H1 (cell line): ENCODE measurements at regions not wholly inside any gene's neighbourhood (a gene's known extent, or its start where the extent isn't known, plus 50 kb on each side); places are given as distances from the start of the nearest gene placed in this dataset.

Experiments used
- CHD1 ChIP-seq: IDR thresholded peaks from 2 replicates; pipeline ENCODE4 v1.6.1; 2012; ENCODE audit warnings: low read depth, low read length, improper control_type of control experiment
- EP300 ChIP-seq, 2 experiments: IDR thresholded peaks; 1 replicate in 1 of 2; 2 replicates in 1 of 2; pipeline ENCODE4 v1.6.1; 2011 to 2012; ENCODE audit warnings: low read depth in 2 of 2, low read length in 2 of 2, mild to moderate bottlenecking in 2 of 2, borderline replicate concordance in 1 of 2, inconsistent platforms in 1 of 2, moderate library complexity in 1 of 2
- GABPA ChIP-seq: IDR thresholded peaks from 2 replicates; pipeline ENCODE4 v1.6.1; 2011; ENCODE audit warnings: mild to moderate bottlenecking, low read length, moderate library complexity, borderline replicate concordance; ENCODE audit not compliant: insufficient read depth
- KDM4A ChIP-seq: IDR thresholded peaks from one replicate; pipeline ENCODE4 v1.7.1; 2012; ENCODE audit warnings: low read depth, mild to moderate bottlenecking, moderate library complexity, low read length, inconsistent platforms; ENCODE audit not compliant: severe bottlenecking
- NRF1 ChIP-seq: IDR thresholded peaks from 2 replicates; pipeline ENCODE4 v1.6.1; 2011; ENCODE audit warnings: mild to moderate bottlenecking, low read depth, low read length, improper control_type of control experiment
- RXRA ChIP-seq: IDR thresholded peaks from 2 replicates; pipeline ENCODE4 v1.6.1; 2011; ENCODE audit warnings: low read depth, mild to moderate bottlenecking, low read length, moderate library complexity; ENCODE audit not compliant: insufficient read depth
- SP4 ChIP-seq: IDR thresholded peaks from 2 replicates; pipeline ENCODE4 v1.6.1; 2012; ENCODE audit warnings: low read length, inconsistent platforms
- TEAD4 ChIP-seq: IDR thresholded peaks from 2 replicates; pipeline ENCODE4 v1.6.1; 2012; ENCODE audit warnings: low read depth, low read length, inconsistent platforms, mixed read lengths
- TF ChIP-seq, protein P1 (sequence below): fragments of 300-600 bp; sonication (generic); IDR thresholded peaks from 2 replicates; pipeline ENCODE4 v1.7.1; 2012; ENCODE audit warnings: low read length, moderate library complexity, mild to moderate bottlenecking, inconsistent platforms; ENCODE audit not compliant: insufficient replicate concordance

DNA sequence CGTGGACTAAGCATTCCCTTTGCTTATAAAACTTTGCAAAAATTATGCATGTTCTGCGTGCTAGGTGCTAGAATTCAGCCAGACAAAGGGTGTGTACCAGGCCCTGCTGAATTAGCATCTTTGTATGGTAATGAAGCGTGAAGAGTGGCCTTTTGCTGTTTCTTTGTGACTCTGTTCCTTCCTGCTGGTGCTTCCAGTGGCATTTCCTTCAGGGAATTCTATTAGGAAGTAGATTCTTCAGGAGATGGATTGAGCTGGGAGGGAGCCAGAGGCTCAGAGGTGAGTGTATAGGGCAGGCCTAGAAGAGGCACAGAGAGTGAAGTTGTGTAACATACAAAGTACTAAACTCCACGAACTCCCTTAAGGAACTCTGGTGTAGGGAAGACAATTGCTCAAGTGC is 73.9 kb upstream of the ASIC2 start (continued):
- TF ChIP-seq, protein P1, sequence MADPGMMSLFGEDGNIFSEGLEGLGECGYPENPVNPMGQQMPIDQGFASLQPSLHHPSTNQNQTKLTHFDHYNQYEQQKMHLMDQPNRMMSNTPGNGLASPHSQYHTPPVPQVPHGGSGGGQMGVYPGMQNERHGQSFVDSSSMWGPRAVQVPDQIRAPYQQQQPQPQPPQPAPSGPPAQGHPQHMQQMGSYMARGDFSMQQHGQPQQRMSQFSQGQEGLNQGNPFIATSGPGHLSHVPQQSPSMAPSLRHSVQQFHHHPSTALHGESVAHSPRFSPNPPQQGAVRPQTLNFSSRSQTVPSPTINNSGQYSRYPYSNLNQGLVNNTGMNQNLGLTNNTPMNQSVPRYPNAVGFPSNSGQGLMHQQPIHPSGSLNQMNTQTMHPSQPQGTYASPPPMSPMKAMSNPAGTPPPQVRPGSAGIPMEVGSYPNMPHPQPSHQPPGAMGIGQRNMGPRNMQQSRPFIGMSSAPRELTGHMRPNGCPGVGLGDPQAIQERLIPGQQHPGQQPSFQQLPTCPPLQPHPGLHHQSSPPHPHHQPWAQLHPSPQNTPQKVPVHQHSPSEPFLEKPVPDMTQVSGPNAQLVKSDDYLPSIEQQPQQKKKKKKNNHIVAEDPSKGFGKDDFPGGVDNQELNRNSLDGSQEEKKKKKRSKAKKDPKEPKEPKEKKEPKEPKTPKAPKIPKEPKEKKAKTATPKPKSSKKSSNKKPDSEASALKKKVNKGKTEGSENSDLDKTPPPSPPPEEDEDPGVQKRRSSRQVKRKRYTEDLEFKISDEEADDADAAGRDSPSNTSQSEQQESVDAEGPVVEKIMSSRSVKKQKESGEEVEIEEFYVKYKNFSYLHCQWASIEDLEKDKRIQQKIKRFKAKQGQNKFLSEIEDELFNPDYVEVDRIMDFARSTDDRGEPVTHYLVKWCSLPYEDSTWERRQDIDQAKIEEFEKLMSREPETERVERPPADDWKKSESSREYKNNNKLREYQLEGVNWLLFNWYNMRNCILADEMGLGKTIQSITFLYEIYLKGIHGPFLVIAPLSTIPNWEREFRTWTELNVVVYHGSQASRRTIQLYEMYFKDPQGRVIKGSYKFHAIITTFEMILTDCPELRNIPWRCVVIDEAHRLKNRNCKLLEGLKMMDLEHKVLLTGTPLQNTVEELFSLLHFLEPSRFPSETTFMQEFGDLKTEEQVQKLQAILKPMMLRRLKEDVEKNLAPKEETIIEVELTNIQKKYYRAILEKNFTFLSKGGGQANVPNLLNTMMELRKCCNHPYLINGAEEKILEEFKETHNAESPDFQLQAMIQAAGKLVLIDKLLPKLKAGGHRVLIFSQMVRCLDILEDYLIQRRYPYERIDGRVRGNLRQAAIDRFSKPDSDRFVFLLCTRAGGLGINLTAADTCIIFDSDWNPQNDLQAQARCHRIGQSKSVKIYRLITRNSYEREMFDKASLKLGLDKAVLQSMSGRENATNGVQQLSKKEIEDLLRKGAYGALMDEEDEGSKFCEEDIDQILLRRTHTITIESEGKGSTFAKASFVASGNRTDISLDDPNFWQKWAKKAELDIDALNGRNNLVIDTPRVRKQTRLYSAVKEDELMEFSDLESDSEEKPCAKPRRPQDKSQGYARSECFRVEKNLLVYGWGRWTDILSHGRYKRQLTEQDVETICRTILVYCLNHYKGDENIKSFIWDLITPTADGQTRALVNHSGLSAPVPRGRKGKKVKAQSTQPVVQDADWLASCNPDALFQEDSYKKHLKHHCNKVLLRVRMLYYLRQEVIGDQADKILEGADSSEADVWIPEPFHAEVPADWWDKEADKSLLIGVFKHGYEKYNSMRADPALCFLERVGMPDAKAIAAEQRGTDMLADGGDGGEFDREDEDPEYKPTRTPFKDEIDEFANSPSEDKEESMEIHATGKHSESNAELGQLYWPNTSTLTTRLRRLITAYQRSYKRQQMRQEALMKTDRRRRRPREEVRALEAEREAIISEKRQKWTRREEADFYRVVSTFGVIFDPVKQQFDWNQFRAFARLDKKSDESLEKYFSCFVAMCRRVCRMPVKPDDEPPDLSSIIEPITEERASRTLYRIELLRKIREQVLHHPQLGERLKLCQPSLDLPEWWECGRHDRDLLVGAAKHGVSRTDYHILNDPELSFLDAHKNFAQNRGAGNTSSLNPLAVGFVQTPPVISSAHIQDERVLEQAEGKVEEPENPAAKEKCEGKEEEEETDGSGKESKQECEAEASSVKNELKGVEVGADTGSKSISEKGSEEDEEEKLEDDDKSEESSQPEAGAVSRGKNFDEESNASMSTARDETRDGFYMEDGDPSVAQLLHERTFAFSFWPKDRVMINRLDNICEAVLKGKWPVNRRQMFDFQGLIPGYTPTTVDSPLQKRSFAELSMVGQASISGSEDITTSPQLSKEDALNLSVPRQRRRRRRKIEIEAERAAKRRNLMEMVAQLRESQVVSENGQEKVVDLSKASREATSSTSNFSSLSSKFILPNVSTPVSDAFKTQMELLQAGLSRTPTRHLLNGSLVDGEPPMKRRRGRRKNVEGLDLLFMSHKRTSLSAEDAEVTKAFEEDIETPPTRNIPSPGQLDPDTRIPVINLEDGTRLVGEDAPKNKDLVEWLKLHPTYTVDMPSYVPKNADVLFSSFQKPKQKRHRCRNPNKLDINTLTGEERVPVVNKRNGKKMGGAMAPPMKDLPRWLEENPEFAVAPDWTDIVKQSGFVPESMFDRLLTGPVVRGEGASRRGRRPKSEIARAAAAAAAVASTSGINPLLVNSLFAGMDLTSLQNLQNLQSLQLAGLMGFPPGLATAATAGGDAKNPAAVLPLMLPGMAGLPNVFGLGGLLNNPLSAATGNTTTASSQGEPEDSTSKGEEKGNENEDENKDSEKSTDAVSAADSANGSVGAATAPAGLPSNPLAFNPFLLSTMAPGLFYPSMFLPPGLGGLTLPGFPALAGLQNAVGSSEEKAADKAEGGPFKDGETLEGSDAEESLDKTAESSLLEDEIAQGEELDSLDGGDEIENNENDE, result no peak
- TF ChIP-seq NRF1 (no peak), KDM4A (no peak), GABPA (no peak), SP4 (no peak), EP300 (IDR thresholded peaks at IDR 0.05; ENCODE audit: borderline replicate concordance in 1 of 2, low read depth in 2 of 2, low read length in 2 of 2) (no peak), CHD1 (no peak), TEAD4 (no peak), RXRA (no peak)
